Body of pancreas (tissue), 4 donors: ENCODE measurements at regions not wholly inside any gene's neighbourhood (a gene's known extent, or its start where the extent isn't known, plus 50 kb on each side); places are given as distances from the start of the nearest gene placed in this dataset.

Experiments used
- ATAC-seq: fragments of 150-250 bp; one replicate; pipeline ENCODE4 v1.9.1; 2016
- DNase-seq, 4 donors: peaks; one replicate each; pipeline ENCODE4 v3.0.0-alpha.2; 2019
- H3K27ac ChIP-seq, 4 donors: fragments of 200-600 bp; sonication (generic); 1 replicate in 3 of 4; 2 replicates in 1 of 4; pipeline versions ENCODE4 v1.5.1 to v1.6.1; 2016 to 2019; ENCODE audit warnings: mild to moderate bottlenecking in 1 of 4, mixed read lengths in 1 of 4, moderate library complexity in 1 of 4
- H3K27me3 ChIP-seq, 2 donors: fragments of 200-600 bp; sonication (generic); one replicate each; pipeline ENCODE4 v1.6.0; 2016; ENCODE audit warnings: mild to moderate bottlenecking in 1 of 2
- H3K36me3 ChIP-seq, 2 donors: fragments of 200-600 bp; sonication (generic); replicated peaks in 1 of 2; 2 replicates each; pipeline ENCODE4 v1.5.1; 2016; ENCODE audit warnings: low read depth in 2 of 2; ENCODE audit not compliant: insufficient read depth in 1 of 2
- H3K4me1 ChIP-seq: fragments of 200-600 bp; sonication (generic); one replicate; pipeline ENCODE4 v1.6.0; 2016
- H3K4me3 ChIP-seq, 2 donors: fragments of 200-600 bp; sonication (generic); 1 replicate in 1 of 2; 2 replicates in 1 of 2; pipeline ENCODE4 v1.5.1; 2016 to 2019
- H3K9me3 ChIP-seq, 3 donors: fragments of 200-600 bp; sonication (generic); 1 replicate in 2 of 3; 2 replicates in 1 of 3; pipeline ENCODE4 v1.5.1; 2016
- POLR2A ChIP-seq, 3 donors: fragments of 450-650 bp; IDR thresholded peaks; one replicate each; pipeline ENCODE4 v1.6.1; 2016; ENCODE audit warnings: antibody characterized with exemption in 3 of 3, mild to moderate bottlenecking in 2 of 3
- WGBS, 2 donors: methylation state at CpG; one replicate each; pipeline ENCODE4 v1.1.5; 2017; 5-methylcytosine and 5-hydroxymethylcytosine counted together
- intact Hi-C: fragments of 100-400 bp; cut with DNase I; formaldehyde crosslinking; loops from one replicate; pipeline ENCODE4 v1.15.1; 2023
- TF ChIP-seq, protein P1 (sequence below), 7 experiments: fragments of 450-650 bp in 4 of 7; fragments of 200-600 bp in 3 of 7; sonication (generic) in 3 of 7; IDR thresholded peaks; one replicate each; pipeline ENCODE4 v1.5.1; 2016 to 2019; ENCODE audit warnings: antibody characterized with exemption in 7 of 7

GRCh38 chr1:218538341-218538740 lies 193.2 kb downstream of the TGFB2 start:
- intact Hi-C loops: no loop called here
- WGBS, 2 donors: 55 to 59% methylated on average over 2 of the region's 2 CpGs
- H3K27ac ChIP-seq: no peak overlapping the region

GRCh38 chr1:218546314-218546713 lies 201.2 kb downstream of the TGFB2 start:
- Histone ChIP-seq H3K27ac (no peak overlapping the region), H3K4me3 (no peak overlapping the region), H3K27me3 (no peaks in the 10 kb centered on the region), H3K36me3 (no peaks in the 10 kb centered on the region), H3K9me3 (no peaks in the 10 kb centered on the region), H3K4me1 (peaks cover 12% of the 10 kb centered on the region)
- ATAC-seq (no peak), DNase-seq (no peak)
- TF ChIP-seq POLR2A (IDR thresholded peaks at IDR 0.05): no peak
- TF ChIP-seq, protein P1, sequence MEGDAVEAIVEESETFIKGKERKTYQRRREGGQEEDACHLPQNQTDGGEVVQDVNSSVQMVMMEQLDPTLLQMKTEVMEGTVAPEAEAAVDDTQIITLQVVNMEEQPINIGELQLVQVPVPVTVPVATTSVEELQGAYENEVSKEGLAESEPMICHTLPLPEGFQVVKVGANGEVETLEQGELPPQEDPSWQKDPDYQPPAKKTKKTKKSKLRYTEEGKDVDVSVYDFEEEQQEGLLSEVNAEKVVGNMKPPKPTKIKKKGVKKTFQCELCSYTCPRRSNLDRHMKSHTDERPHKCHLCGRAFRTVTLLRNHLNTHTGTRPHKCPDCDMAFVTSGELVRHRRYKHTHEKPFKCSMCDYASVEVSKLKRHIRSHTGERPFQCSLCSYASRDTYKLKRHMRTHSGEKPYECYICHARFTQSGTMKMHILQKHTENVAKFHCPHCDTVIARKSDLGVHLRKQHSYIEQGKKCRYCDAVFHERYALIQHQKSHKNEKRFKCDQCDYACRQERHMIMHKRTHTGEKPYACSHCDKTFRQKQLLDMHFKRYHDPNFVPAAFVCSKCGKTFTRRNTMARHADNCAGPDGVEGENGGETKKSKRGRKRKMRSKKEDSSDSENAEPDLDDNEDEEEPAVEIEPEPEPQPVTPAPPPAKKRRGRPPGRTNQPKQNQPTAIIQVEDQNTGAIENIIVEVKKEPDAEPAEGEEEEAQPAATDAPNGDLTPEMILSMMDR (IDR thresholded peaks at IDR 0.05): no peak
- intact Hi-C loops: no loop called here
- 94 to 100% methylated on average over 1 of the region's 1 CpG for WGBS, 2 donors

More at GRCh38 chr1:218538341-218538740, 193.2 kb downstream of the TGFB2 start:
- DNase-seq: no peak
- TF ChIP-seq, protein P1 (IDR thresholded peaks at IDR 0.05): no peak
- no peak for TF ChIP-seq POLR2A (IDR thresholded peaks at IDR 0.05)
- Histone ChIP-seq H3K27me3 (no peaks in the 10 kb centered on the region), H3K4me1 (no peaks in the 10 kb centered on the region), H3K36me3 (no peaks in the 10 kb centered on the region), H3K4me3 (no peak overlapping the region), H3K9me3 (no peaks in the 10 kb centered on the region)
- ATAC-seq: no peak

DNA sequence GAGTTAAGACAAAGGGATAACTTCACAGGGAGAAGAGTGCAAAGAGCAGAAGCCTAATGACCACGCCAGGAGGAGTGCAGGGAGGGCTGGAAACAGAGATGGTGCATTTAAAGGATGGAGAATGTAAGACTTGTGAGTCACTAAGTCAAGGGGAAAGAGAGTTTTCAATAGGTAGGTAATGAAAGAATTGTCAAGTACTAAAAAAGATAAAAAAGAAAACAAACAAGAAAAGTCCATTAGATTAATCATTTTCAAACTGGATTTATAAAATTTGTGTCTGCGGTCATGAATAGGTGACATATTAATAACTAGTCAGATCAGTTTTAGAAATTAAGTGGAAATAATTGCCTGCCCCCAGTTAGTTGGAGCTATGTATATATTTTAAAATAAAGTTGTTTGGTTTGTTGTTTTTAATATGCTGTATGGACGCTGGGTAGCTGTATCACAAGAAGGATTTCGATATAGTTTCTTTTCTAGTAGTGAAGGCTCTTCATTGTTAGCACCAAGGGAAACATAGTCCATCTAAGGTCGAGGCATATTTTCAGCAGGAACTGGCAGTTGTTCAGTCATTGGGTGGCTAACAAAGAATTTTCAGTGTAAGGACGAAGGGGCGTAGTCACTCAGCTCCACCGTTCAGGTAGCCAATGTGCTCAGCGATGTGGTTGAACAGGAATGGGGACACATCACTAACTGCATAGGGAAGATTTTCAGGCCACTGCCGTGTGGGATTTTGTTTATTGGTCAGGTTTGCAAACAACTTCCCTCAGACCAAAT lies 203.0 kb downstream of the TGFB2 start:
- no peaks in the 10 kb centered on the region for H3K27me3 ChIP-seq
- no peaks in the 10 kb centered on the region for H3K9me3 ChIP-seq
- TF ChIP-seq POLR2A (IDR thresholded peaks at IDR 0.05): no peak
- TF ChIP-seq, protein P1 (IDR thresholded peaks at IDR 0.05): no peak
- DNase-seq (peak; percentile 31 to 60 (median 42)), ATAC-seq (peak; percentile 90)
- peak overlapping the region; percentile 8 to 74 (median 54) for H3K27ac ChIP-seq
- no peak overlapping the region for H3K4me3 ChIP-seq
- no peaks in the 10 kb centered on the region for H3K36me3 ChIP-seq
- whole genome bisulfite sequencing, 2 donors: 38 to 49% methylated on average over 10 of the region's 10 CpGs
- intact Hi-C loops: no loop called here
- peaks cover 12% of the 10 kb centered on the region for H3K4me1 ChIP-seq

DNA sequence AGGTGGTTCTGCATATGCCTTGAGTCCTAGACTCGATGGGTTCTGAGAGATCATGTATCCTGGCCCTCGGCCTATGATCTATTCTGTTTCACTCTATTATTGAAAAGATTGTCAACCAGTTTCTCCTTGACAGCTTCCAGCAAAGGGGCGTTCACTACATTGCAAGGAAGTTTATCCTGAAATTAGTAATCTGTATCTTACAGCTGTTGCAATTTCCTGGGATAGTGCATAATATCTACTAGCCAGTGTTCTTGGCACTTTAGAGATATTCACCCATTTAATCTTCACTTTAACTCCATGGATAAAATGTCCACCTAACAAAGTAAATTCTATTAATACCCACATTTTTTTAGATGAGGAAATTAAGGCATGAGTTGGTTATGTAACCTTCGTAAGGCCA lies 203.6 kb downstream of the TGFB2 start:
- Histone ChIP-seq H3K27ac (peak overlapping the region; percentile 8 to 74 (median 54)), H3K9me3 (no peaks in the 10 kb centered on the region), H3K27me3 (no peaks in the 10 kb centered on the region), H3K4me3 (no peak overlapping the region), H3K4me1 (peaks cover 12% of the 10 kb centered on the region), H3K36me3 (no peaks in the 10 kb centered on the region)
- WGBS, 2 donors: 48 to 62% methylated on average over 4 of the region's 4 CpGs
- DNase-seq: no peak
- ATAC-seq: no peak
- intact Hi-C loops: no loop called here
- no peak for TF ChIP-seq POLR2A (IDR thresholded peaks at IDR 0.05)
- TF ChIP-seq, protein P1 (IDR thresholded peaks at IDR 0.05): no peak

GRCh38 chr1:218553197-218553596 lies 208.1 kb downstream of the TGFB2 start:
- intact Hi-C loops: no loop called here
- Histone ChIP-seq H3K9me3 (no peaks in the 10 kb centered on the region), H3K36me3 (no peaks in the 10 kb centered on the region), H3K4me3 (no peak overlapping the region), H3K4me1 (peaks cover 11% of the 10 kb centered on the region), H3K27ac (no peak overlapping the region), H3K27me3 (no peaks in the 10 kb centered on the region)
- TF ChIP-seq, protein P1 (IDR thresholded peaks at IDR 0.05): peak in 1 of 7 experiments; percentile 18
- no peak for TF ChIP-seq POLR2A (IDR thresholded peaks at IDR 0.05)
- DNase-seq: peak in 1 of 4 donors; percentile 23
- ATAC-seq: no peak
- WGBS, 2 donors: 79 to 85% methylated on average over 2 of the region's 2 CpGs
